Hematopoietic multipotent progenitor cell treated with erythropoietin and hydrocortisone succinate and interleukin-3 and kit ligand, for 6 days (in vitro differentiated cells): ENCODE measurements at regions not wholly inside any gene's neighbourhood (a gene's known extent, or its start where the extent isn't known, plus 50 kb on each side); places are given as distances from the start of the nearest gene placed in this dataset.

Experiments
- DNase-seq: peaks from one replicate; pipeline ENCODE4 v3.0.0-alpha.2; 2015

DNA sequence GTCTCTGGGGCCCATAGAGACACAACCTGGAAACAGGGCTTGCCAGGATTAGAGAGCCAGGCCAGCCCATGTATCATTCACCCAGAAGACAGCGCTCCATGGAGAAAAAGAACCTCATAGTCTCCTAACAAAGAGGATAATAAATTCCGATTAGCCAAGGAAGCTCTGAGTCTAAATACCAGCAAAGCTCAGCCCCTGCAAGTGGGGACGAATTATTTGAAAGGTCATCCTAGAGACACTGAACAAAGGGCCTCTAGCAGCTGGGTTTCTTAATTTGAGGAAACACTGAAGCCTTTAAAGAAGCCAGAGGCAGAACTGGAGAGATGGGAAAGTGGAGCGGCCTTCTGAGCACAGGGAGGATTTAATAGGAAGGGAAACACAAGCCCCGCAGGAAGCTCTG lies 287.1 kb upstream of the ZNF462 start:
- DNase-seq, result no peak

- no peak for DNase-seq
Observed at GRCh38 chr9:106576232-106576760, 286.7 kb upstream of the ZNF462 start.

DNA sequence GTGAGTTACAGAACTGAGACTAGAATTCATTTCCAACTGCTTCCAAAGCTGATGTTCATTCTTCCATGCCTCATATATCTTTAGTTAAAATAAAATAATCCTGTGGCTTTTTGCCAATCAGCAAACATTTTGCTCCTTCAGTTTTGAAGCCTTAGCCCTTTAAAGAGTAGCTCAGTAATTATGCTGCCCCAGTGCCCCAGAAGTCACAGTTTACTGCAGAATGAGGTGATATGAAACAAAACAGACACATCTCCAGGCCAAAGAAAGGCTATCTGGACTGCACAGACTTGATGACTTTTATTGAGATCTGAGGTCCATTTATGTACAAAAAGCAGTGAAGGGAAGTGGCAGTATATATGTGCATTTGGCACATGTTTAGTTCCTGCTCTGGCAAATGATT lies 285.8 kb upstream of the ZNF462 start:
- DNase-seq, result no peak

DNA sequence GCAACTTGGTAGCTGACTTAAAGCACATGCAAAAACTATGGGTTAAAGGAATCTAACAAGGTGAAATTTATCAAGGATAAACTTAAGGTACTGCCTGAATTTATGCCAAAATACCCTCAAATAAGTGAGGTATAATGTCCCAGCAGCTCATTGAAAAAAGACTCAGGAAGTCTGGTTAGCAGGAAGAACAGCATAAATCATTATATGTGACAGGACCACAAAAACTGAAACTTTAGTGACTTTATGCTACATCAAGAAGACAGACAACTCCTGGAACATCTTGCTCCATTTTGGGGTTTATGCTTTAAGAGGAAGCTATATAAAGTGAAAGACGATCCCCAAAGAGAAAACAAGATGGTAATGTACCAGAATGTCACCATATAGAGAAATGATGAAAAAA lies 282.4 kb upstream of the ZNF462 start:
- no peak for DNase-seq

DNA sequence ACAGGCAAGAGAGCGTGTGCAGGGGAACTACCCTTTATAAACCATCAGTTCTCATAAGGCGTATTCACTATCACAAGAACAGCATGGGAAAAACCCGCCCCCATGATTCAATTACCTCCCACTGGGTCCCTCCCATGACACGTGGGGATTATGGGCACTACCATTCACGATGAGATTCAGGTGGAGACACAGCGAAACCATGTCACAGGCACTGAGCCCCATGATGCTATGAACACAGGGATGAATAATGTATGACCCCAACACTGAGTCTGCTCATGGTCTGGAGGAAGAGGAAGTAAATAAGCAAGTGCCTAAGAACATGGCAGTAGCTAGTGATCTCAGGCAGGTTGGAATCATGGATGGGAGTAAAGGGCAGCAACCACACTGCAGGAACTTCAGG lies 281.0 kb upstream of the ZNF462 start:
- no peak for DNase-seq

- DNase-seq, result no peak
Observed at GRCh38 chr9:106583751-106584150, 279.2 kb upstream of the ZNF462 start.

DNA sequence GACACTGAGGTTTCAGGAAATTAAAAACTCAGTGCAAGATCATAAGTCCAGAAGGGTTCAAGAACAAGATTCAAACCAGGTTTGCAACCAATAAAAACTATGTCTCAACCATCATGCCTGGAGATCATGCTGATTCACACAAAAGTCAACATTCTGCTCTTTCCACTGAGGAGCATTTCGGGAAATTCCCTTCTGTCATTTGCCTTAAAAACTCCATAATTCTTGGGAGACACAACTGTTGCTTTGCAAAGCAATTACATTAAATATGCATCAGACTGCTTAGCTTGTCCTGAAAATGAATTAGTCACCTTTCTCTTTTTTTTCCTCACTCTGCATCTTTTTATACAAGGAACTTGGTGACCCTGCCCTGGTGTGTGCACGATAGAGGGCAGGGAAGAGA lies 275.9 kb upstream of the ZNF462 start:
- DNase-seq, result no peak

GRCh38 chr9:106588626-106589025 lies 274.3 kb upstream of the ZNF462 start:
- DNase-seq, result no peak

DNA sequence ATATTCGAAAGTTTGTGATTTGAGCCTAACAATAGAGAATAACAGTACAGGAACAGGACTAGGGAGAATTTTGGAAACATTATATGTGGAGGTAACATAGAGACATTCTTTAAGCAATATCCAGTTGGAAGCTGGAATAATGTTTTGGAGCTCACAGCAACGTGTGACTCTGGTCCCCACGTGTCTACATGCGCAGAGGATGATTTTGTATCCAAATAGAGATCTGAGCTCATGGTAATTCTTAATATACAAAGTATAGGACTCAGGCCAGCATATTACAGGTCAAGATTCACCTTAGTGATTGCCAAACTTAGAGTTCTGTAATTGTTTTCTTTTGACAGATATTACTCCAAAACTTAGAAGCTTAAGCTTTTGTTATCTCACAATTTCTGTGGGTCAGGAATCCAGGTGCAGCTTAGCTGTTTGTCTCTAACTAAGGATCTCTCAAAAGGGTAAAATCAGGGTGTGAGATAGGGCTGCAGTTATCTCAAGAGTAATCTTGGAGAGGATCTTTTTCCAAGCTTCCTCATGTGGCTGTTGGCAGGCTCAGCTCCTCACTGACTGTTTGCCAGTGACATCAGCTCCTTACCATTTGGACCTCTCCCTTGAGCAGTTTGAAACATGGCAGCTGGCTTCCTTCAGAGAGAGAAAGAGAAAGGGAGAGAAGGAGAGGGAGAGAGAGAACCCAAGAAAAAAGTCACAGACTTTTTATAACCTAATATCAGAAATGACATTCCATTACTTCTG lies 272.0 kb upstream of the ZNF462 start:
- DNase-seq, result no peak

GRCh38 chr9:106593201-106593600 lies 269.8 kb upstream of the ZNF462 start:
- DNase-seq, result no peak

DNA sequence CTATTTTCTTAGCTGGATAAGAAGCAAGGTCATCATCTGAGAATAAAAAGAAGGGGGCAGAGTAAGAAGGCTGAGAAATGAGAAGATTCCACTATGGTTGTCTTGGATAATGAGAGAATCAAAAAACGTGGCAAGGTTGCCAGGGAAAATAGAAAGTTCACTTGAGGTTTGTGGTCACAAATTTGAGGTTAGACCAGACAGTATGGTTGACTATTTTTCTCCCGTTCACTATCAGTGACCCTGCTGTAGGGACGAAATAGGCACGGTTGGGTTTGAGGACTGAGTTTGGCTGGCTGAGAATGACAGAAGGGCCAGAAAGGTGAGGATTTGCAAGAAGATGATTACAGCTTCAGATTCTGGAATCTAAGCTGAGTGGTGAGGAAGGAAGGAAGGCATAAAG lies 266.0 kb upstream of the ZNF462 start:
- DNase-seq, result no peak

DNA sequence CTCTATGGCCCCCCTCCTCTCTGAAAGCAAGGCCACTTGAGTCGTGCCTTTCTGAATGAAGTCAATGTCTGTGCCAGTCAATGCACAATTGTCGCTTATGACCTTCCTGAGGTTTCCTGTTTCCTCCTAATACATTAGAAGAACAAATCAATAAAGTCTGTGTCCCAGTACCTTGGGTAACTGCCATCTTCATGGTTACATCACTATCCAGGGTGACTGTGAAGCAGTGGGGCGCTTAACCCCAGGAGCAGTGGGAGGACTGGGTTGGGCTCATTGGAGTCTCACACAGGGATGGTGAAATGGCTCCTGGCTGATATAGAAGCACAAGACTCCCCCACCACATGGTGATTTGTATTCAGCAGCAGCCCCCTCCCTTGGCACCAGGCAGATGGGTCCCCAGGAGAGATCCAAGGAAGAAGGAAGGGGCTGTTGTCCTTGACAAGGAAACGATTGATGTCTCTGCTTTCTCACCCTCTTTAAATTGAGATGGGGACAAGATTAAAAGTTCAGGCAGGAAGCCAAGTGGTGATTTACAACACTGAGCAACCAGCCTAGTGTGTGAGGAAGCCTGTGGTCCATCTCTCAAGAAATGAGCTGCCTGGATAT lies 261.9 kb upstream of the ZNF462 start:
- no peak for DNase-seq

GRCh38 chr9:106602344-106602743 lies 260.6 kb upstream of the ZNF462 start:
- DNase-seq, result no peak

- no peak for DNase-seq
Observed at GRCh38 chr9:106613250-106613737, 249.7 kb upstream of the ZNF462 start.

- no peak for DNase-seq
Observed at GRCh38 chr9:106615118-106615889, 247.7 kb upstream of the ZNF462 start.

GRCh38 chr9:106616026-106616425 lies 246.9 kb upstream of the ZNF462 start:
- DNase-seq, result no peak

DNA sequence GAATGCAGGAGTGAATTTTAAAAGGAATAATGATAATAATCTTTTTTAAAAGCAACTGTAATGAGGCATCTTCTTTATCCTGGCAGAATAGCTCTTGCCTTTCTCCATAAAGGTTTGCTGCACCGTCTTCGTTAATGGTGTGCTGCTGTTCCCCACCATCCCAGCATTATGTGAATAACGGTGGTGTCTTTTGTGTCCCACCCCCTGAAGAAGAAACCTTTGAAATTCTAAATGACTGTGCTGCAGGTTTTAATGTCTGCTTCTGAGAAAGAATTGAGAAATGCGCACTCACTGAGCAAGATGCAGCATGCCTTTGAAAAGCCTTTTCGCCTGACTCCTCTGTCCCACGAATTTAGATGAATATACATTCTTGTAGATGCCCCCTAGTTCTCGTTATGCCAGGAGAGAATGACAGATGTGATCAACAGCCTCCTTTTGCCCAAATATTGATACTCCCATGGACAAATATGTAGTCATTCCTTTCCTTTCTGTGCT lies 246.1 kb upstream of the ZNF462 start:
- DNase-seq, result no peak

DNA sequence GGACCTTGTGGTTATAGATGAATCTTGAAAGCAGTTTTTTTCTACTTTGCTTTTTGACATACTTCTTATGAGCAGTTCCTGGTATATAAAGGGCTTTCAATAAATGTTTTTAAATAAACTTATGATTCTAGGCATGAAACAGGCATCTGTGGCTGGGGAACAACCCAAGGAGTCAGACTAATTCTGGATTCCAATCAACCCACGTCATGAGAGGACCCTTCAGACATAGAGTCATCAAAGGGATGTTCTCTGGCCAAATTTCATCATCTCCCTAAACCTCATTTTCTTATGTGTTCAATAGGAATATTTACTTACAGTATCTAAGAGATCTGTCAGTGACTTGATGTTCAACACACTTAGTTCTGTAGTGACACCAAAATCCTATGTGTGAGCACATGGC lies 243.8 kb upstream of the ZNF462 start:
- no peak for DNase-seq

- no peak for DNase-seq
Observed at GRCh38 chr9:106620081-106620480, 242.9 kb upstream of the ZNF462 start.

DNA sequence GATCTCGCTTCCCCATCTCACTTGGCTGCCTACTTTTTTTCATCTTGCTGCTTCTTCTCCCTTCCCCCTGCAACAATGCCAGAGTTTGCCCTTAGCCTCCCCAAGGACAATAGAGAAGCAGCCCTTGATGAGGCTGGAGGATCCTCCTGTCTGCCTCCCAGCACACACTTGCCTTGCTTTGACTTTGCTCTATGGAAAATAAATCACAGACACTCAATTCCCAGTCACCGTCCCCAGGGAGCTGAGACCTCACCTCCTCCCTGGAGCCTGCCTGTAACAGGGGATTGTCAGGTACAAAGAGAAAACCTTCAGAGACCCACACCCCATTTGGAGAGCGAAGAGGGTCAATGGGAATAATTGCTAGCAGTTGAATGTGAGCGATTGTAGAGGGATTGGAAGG lies 242.1 kb upstream of the ZNF462 start:
- no peak for DNase-seq

GRCh38 chr9:106621313-106622163 lies 241.4 kb upstream of the ZNF462 start:
- no peak for DNase-seq

- no peak for DNase-seq
Observed at GRCh38 chr9:106622164-106622487, 240.8 kb upstream of the ZNF462 start.

- no peak for DNase-seq
Observed at GRCh38 chr9:106623558-106623957, 239.4 kb upstream of the ZNF462 start.
